ENCODE measurements at regions not wholly inside any gene's neighbourhood (a gene's known extent, or its start where the extent isn't known, plus 50 kb on each side); places are given as distances from the start of the nearest gene placed in this dataset.

GRCh38 chr20:4322499-4322898 lies 73.4 kb upstream of the ADRA1D start:
- no peak for TF ChIP-seq POLR2A (IDR thresholded peaks at IDR 0.05; ENCODE audit: low read depth, low read length)
- no peak for TF ChIP-seq POLR2AphosphoS5 (IDR thresholded peaks at IDR 0.05; ENCODE audit: low read depth, low read length)
- no peak for TF ChIP-seq PAX5 (IDR thresholded peaks at IDR 0.05; ENCODE audit: insufficient read depth, low read length, severe bottlenecking)
- TF ChIP-seq TAF1 (IDR thresholded peaks at IDR 0.05; ENCODE audit: low read depth, low read length), result no peak
